ENCODE measurements at regions not wholly inside any gene's neighbourhood (a gene's known extent, or its start where the extent isn't known, plus 50 kb on each side); places are given as distances from the start of the nearest gene placed in this dataset.

DNA sequence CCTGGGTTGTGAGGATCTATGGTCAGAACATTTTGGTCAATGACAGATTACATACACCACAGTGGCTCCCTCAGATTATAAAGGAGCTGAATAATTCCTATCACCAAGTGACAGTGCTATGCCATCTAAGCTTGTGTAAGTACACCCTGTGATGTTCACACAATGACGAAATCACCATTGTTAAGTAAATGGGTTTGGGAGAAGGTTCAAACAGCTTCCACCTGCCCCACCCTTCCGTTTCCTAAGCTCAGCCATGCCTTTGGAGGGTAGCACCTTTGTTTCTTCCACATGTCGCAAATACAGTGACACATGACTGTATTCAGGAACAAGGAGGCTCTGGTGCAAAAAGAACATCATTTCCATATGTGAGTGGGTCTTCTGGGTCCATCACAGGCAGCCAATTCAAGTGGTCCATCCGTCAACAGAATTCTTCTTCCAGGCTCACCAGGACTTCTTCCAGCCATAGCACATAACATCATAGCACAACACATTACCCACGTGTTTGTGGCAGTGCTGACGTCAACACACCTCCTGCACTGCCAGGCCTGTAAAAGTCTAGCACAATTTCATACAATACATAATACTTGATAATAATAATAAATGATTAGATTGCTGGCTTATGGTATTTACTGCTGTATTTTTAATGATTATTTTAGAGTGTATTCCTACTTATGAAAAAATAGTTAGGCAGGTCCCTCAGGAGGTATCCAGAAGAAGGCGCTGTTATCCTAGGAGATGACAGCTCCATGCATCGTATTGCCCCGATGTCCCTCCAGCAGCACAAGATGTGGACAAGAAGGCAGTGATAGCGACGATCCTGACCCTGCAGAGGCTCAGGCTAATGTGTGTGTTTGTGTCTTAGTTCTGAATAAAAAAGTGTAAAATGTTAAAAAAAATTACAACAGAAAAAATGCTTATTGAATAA is 264.8 kb downstream of the ANAPC1 start:
- Histone ChIP-seq H3K27ac (ENCODE audit: insufficient read depth, low read length) (no peak overlapping the region), H2AK5ac (ENCODE audit: low read depth, low read length) (peak overlapping the region; percentile 49; the same call in 1 of the 2 replicates), H2AK9ac (replicated peaks; ENCODE audit: low read depth, low read length, poor library complexity) (no peak overlapping the region), H3K9ac (ENCODE audit: low read depth, low read length) (no peak overlapping the region), H3K4me2 (ENCODE audit: low read depth, low read length) (no peak overlapping the region), H3K56ac (ENCODE audit: extremely low read depth, insufficient read depth, low read length) (no peak overlapping the region), H2BK120ac (ENCODE audit: low read depth, low read length) (no peak overlapping the region), H2BK20ac (ENCODE audit: low read depth, low read length) (no peak overlapping the region), H3K18ac (ENCODE audit: low read depth, low read length) (no peak overlapping the region), H3K4me3 (ENCODE audit: insufficient read depth, low read depth, low read length) (no peak overlapping the region), H3K4ac (ENCODE audit: low read depth, low read length) (no peak overlapping the region), H4K8ac (ENCODE audit: low read depth in 2 of 2, low read length in 2 of 2) (no peak overlapping the region), H3K27me3 (ENCODE audit: control insufficient read depth, insufficient read depth, low read length) (no peaks in the 10 kb centered on the region; the same call in none of the 2 replicates), H4K5ac (ENCODE audit: low read depth, low read length) (no peak overlapping the region), H3K9me3 (ENCODE audit: control insufficient read depth, insufficient read depth, low read length) (no peaks in the 10 kb centered on the region; the same call in 1 of the 2 replicates), H3K14ac (replicated peaks; ENCODE audit: low read depth, low read length) (no peak overlapping the region), H3K4me1 (ENCODE audit: control insufficient read depth, insufficient read depth, low read length) (peaks cover 7% of the 10 kb centered on the region; the same call in 1 of the 2 replicates), H2BK5ac (ENCODE audit: low read depth, low read length, poor library complexity, severe bottlenecking) (no peak overlapping the region), H3K36me3 (ENCODE audit: control insufficient read depth, insufficient read depth, low read length) (no peaks in the 10 kb centered on the region), H4K91ac (ENCODE audit: insufficient read depth, low read depth, low read length) (no peak overlapping the region), H2BK15ac (ENCODE audit: low read depth, low read length) (no peak overlapping the region), H3K9me1 (ENCODE audit: insufficient read depth, low read length) (peaks cover 4% of the 10 kb centered on the region), H3K79me1 (ENCODE audit: low read depth in 1 of 2, low read length in 2 of 2) (no peaks in the 10 kb centered on the region), H2AFZ (replicated peaks; ENCODE audit: low read length, poor library complexity) (peak overlapping the region; percentile 40), H3K23ac (ENCODE audit: low read depth, low read length) (no peak overlapping the region), H4K20me1 (ENCODE audit: insufficient read depth, low read length) (no peaks in the 10 kb centered on the region)
- intact Hi-C loops (cut with micrococcal nuclease) (no loop called here), in situ Hi-C loops (cut with MboI; ENCODE audit: low sequenced_read_pairs) (no loop called here), dilution Hi-C loops (cut with HindIII; ENCODE audit: low sequenced_read_pairs, unreplicated experiment) (no loop called here)
- 100% methylated on average over 2 of the region's 11 CpGs; no CpG with 5 or more reads in 1 of the 2 experiments for WGBS, 2 experiments (ENCODE audit: extremely low coverage in 2 of 2, insufficient read length in 1 of 2)
- ChIA-PET POLR2A (ENCODE audit: unreplicated experiment) (no interaction called here), CTCF (no interaction called here)
- ATAC-seq (ENCODE audit: low read depth) (no peak), DNase-seq (no peak)
- BruUV-seq (replicated peaks), result no TSS peak
- TF ChIP-seq RFX5 (IDR thresholded peaks at IDR 0.05; ENCODE audit: low read depth, low read length) (no peak), SMC3 (IDR thresholded peaks at IDR 0.05; ENCODE audit: low read depth, low read length) (no peak), MXI1 (IDR thresholded peaks at IDR 0.05; ENCODE audit: borderline replicate concordance, low read depth, low read length) (no peak), POLR2A (IDR thresholded peaks at IDR 0.05; ENCODE audit: low read depth, low read length) (no peak), MAFK (IDR thresholded peaks at IDR 0.05; ENCODE audit: low read depth, low read length) (no peak), NFE2L2 (IDR thresholded peaks at IDR 0.05; ENCODE audit: low read depth, low read length) (no peak), MAZ (IDR thresholded peaks at IDR 0.05; ENCODE audit: borderline replicate concordance, low read depth, low read length) (no peak), RAD21 (IDR thresholded peaks at IDR 0.05; ENCODE audit: low read length) (no peak), FOS (IDR thresholded peaks at IDR 0.05; ENCODE audit: low read depth, low read length) (no peak), CEBPB (IDR thresholded peaks at IDR 0.05; ENCODE audit: low read depth, low read length) (no peak)
- TF ChIP-seq, protein P1, sequence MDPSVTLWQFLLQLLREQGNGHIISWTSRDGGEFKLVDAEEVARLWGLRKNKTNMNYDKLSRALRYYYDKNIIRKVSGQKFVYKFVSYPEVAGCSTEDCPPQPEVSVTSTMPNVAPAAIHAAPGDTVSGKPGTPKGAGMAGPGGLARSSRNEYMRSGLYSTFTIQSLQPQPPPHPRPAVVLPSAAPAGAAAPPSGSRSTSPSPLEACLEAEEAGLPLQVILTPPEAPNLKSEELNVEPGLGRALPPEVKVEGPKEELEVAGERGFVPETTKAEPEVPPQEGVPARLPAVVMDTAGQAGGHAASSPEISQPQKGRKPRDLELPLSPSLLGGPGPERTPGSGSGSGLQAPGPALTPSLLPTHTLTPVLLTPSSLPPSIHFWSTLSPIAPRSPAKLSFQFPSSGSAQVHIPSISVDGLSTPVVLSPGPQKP (IDR thresholded peaks at IDR 0.05; ENCODE audit: borderline replicate concordance, low read depth, low read length), result no peak
- TF ChIP-seq, protein P2, sequence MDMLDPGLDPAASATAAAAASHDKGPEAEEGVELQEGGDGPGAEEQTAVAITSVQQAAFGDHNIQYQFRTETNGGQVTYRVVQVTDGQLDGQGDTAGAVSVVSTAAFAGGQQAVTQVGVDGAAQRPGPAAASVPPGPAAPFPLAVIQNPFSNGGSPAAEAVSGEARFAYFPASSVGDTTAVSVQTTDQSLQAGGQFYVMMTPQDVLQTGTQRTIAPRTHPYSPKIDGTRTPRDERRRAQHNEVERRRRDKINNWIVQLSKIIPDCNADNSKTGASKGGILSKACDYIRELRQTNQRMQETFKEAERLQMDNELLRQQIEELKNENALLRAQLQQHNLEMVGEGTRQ (IDR thresholded peaks at IDR 0.05; ENCODE audit: low read depth, low read length), result no peak
- TF ChIP-seq, protein P3, sequence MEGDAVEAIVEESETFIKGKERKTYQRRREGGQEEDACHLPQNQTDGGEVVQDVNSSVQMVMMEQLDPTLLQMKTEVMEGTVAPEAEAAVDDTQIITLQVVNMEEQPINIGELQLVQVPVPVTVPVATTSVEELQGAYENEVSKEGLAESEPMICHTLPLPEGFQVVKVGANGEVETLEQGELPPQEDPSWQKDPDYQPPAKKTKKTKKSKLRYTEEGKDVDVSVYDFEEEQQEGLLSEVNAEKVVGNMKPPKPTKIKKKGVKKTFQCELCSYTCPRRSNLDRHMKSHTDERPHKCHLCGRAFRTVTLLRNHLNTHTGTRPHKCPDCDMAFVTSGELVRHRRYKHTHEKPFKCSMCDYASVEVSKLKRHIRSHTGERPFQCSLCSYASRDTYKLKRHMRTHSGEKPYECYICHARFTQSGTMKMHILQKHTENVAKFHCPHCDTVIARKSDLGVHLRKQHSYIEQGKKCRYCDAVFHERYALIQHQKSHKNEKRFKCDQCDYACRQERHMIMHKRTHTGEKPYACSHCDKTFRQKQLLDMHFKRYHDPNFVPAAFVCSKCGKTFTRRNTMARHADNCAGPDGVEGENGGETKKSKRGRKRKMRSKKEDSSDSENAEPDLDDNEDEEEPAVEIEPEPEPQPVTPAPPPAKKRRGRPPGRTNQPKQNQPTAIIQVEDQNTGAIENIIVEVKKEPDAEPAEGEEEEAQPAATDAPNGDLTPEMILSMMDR (conservative IDR thresholded peaks at IDR 0.05; ENCODE audit: low read depth, low read length), result no peak
